Stimulated activated CD4-positive, alpha-beta T cell treated with anti-CD3 and anti-CD28 coated beads, TNF-alpha, amount 100 ng/mL, for 48 hours (primary cell): ENCODE measurements at regions not wholly inside any gene's neighbourhood (a gene's known extent, or its start where the extent isn't known, plus 50 kb on each side); places are given as distances from the start of the nearest gene placed in this dataset.

Experiments used
- DNase-seq, 3 donors: peaks; one replicate each; pipeline ENCODE4 v3.0.0-alpha.2; 2020; ENCODE audit warnings: low read depth in 3 of 3

- DNase-seq = no peak
Observed at GRCh38 chr19:31664096-31664495, 314.9 kb upstream of the TSHZ3 start.

- DNase-seq = no peak
Observed at GRCh38 chr19:31664997-31665396, 315.8 kb upstream of the TSHZ3 start.

- no peak for DNase-seq
Observed at GRCh38 chr19:31666126-31666525, 316.9 kb upstream of the TSHZ3 start.

- no peak for DNase-seq
Observed at GRCh38 chr19:31667106-31667505, 317.9 kb upstream of the TSHZ3 start.

- no peak for DNase-seq
Observed at GRCh38 chr19:31668921-31669320, 319.7 kb upstream of the TSHZ3 start.

- no peak for DNase-seq
Observed at GRCh38 chr19:31670931-31671330, 321.7 kb upstream of the TSHZ3 start.

- no peak for DNase-seq
Observed at GRCh38 chr19:31671411-31672035, 322.3 kb upstream of the TSHZ3 start.

- DNase-seq = no peak
Observed at GRCh38 chr19:31674503-31675192, 325.4 kb upstream of the TSHZ3 start.

- no peak for DNase-seq
Observed at GRCh38 chr19:31675193-31675913, 326.1 kb upstream of the TSHZ3 start.

- no peak for DNase-seq
Observed at GRCh38 chr19:31676271-31677004, 327.2 kb upstream of the TSHZ3 start.

- DNase-seq = no peak
Observed at GRCh38 chr19:31678421-31678820, 329.2 kb upstream of the TSHZ3 start.

GRCh38 chr19:31681121-31681520 is 331.9 kb upstream of the TSHZ3 start:
- DNase-seq = no peak

GRCh38 chr19:31693131-31693932 is 344.1 kb upstream of the TSHZ3 start:
- no peak for DNase-seq

- DNase-seq = no peak
Observed at GRCh38 chr19:31693933-31694269, 344.7 kb upstream of the TSHZ3 start.

GRCh38 chr19:31694761-31695160 is 345.5 kb upstream of the TSHZ3 start:
- no peak for DNase-seq

- DNase-seq = no peak
Observed at GRCh38 chr19:31699421-31699820, 350.2 kb upstream of the TSHZ3 start.

GRCh38 chr19:31701146-31701545 is 351.9 kb upstream of the TSHZ3 start:
- DNase-seq = no peak

GRCh38 chr19:31705656-31706055 is 356.4 kb upstream of the TSHZ3 start:
- no peak for DNase-seq

GRCh38 chr19:31706131-31706530 is 356.9 kb upstream of the TSHZ3 start:
- DNase-seq = no peak

GRCh38 chr19:31706691-31707620 is 357.7 kb upstream of the TSHZ3 start:
- DNase-seq = no peak

GRCh38 chr19:31708520-31708919 is 359.3 kb upstream of the TSHZ3 start:
- DNase-seq = no peak
